Fibroblast of upper back skin (primary cell): ENCODE measurements at regions not wholly inside any gene's neighbourhood (a gene's known extent, or its start where the extent isn't known, plus 50 kb on each side); places are given as distances from the start of the nearest gene placed in this dataset.
"Not testable (repeated sequence)": the region's sequence is repeated elsewhere in the genome, so short reads cannot be mapped to it uniquely, and the experiment has no call there.

Experiments used
- DNase-seq: peaks from one replicate; pipeline ENCODE4 v3.0.0-alpha.2; 2013

- not testable (repeated sequence) for DNase-seq
Measured at GRCh38 chr7:49100908-49101740, 176.8 kb downstream of the CDC14C start.

- no peak for DNase-seq
Measured at GRCh38 chr7:49102411-49102810, 178.1 kb downstream of the CDC14C start.

DNA sequence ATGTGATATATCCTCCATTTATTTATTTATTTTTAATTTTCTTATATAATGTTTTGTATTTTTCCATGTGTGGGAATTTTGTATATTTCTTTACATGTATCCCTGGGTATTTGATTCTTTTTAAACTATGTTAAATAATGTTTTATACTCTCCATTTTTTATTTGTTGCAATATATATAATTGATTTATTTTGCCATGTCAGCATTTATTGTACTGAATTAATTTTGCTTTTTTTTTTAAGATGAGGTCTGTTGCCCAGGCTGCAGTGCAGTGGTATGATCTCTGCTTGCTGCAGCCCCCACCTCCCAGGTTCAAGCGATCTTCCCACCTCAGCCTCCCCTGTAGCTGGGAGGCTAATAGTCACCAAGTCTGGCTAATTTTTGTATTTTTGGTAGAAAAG, 187.4 kb downstream of the CDC14C start:
- no peak for DNase-seq

DNA sequence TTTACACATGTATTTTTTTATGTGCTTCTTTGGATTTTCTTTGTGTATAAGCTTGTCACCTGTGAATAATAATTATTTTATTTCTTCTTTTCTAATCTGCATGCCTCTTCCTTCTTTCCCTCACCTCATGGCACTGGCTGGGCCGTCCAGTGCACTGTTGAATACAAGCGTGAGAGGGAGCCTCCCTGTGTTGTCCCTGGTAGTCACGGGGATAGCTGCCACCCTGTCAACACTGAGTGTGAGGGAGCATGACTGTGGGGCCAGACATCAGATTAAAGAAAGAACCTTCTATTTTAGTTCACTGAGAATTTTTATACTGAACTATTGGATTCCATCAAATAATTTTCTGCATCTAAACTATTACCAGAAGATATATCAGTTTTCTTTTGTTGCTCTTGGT, 187.9 kb downstream of the CDC14C start:
- no peak for DNase-seq

DNA sequence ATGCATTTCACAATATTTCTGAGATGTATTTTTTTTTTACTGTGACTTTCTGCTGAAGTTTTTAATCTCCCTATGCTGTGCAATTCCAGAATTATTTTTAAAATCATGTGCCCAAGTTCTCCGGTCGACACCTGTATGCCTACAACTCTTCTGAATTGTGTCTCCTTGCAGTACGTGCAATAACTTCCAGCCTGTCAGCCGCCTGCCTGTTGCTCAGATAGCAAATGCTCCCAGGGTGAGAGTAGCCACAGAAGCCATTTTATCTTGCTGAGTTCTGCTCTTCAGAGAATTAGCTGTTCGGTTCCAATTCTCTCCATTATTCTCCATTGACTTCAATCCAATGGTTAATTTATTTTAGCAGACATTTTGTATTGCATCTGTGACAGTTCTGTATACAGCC, 188.3 kb downstream of the CDC14C start:
- DNase-seq: no peak

DNA sequence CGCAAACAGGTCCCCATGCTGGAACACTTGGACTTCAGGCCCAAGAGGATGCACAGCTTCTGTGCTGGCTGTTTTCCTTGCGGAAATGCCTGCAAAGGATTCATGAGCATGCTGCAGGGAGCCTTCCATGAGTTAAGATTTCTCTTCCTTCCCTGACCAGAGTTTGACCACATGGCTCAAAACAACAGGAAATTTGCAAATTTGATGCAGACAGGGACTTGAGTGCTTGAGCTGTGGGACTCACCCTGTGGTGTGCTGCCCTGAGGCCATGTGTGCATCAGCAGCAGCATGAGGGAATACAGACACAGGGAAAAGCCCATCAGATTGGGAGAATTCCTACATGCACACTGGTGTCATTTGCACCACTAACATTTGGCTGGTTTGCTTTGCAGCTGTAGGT, 195.4 kb downstream of the CDC14C start:
- DNase-seq: no peak

- DNase-seq: no peak
Measured at GRCh38 chr7:49125246-49125645, 200.9 kb downstream of the CDC14C start.

GRCh38 chr7:49127359-49127913, 203.1 kb downstream of the CDC14C start:
- no peak for DNase-seq

DNA sequence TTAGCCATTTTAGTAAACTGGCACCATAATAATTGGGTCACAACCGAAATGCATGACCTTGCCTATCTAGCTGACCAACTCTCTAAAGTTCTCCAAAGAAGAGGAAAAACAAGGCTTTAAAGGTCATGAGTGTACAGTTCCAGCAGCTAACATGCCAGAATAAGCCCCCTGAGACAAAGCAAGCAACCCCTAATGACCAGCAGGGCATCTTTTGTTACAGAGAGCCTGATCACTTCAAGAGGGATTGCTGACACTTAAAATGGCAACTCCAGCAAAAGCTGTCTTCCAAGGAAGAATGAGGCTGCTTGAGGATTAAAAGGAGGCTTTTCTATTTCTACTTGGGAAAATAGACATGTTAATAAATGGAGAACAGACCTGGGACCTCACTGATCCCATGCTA, 213.6 kb downstream of the CDC14C start:
- no peak for DNase-seq

DNA sequence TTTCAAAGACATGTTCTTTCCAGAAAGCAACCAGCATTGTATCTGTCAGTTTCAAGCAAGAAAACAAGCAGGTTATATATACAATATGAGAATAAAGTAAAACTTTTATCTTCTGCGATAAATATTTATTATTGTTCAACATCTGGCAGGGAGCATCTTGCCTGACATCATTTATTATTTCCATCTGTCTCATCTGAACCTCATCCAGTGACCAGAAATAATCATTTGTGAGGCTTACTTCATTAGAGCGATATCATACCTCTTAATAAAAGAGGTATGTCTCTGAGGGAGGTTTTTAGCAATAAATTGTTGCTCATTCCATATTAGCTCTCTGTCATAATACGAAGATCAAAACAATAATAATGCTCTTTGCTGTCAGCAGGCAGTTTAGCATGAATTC, 226.1 kb downstream of the CDC14C start:
- DNase-seq: no peak

- no peak for DNase-seq
Measured at GRCh38 chr7:49151146-49151545, 226.8 kb downstream of the CDC14C start.

- no peak for DNase-seq
Measured at GRCh38 chr7:49158321-49158720, 234.0 kb downstream of the CDC14C start.

DNA sequence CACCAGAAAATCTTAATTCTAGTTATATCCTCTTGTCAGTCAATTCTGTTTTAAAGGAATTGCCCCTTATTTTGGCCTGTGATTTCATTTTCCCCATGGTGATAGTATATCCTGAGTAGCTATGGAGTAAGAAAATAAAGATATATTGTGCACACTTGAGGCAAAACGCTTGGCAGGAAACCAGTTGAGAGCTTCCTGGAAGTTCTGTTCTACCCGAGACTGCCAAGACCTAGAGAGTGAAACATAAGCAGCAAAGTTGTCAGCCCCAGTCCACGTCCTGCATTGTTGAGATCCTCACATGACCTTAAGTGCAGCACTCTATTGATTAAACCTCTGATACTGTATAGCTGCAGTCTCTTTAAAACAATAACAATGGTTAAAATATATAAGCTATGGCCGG, 235.2 kb downstream of the CDC14C start:
- no peak for DNase-seq

GRCh38 chr7:49166441-49166840, 242.1 kb downstream of the CDC14C start:
- DNase-seq: no peak

DNA sequence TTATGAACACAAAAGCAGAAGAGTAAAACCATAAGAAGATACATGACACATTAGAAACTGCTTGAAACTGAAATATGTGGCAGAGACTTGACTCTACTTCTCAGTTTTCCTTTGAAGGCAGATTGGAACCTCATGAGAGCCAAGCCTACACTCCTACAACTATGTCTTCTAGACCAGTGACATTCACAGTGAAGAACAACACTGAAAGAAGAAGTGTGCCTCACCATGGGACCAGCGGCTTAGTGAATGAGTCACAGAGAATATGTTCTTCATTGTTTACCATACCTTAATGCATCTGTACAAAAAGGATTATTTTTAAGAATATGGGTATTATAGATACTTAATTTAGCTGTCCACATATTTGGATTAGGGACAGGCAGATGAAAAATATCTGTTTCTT, 248.3 kb downstream of the CDC14C start:
- DNase-seq: no peak

DNA sequence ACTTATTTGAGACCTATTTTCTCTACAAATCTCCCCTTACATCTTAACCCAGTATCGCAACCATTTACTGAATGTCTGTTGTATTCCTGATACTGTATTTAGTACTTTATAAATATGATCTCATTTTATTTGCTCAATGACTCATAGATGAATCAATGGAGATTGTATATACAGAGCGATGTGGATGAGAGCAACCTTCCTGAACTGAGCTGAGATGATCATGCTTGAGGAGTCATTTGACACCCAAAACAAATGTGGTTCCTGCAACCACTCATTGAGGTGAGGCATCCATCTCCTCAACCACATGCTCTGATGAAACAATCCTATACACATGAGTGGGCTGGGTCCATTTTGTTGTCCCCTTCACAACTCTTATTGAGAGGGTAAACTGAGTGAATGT, 250.0 kb downstream of the CDC14C start:
- no peak for DNase-seq

- no peak for DNase-seq
Measured at GRCh38 chr7:49187543-49188268, 263.4 kb downstream of the CDC14C start.

- DNase-seq: no peak
Measured at GRCh38 chr7:49228426-49229098, 304.2 kb downstream of the CDC14C start.

DNA sequence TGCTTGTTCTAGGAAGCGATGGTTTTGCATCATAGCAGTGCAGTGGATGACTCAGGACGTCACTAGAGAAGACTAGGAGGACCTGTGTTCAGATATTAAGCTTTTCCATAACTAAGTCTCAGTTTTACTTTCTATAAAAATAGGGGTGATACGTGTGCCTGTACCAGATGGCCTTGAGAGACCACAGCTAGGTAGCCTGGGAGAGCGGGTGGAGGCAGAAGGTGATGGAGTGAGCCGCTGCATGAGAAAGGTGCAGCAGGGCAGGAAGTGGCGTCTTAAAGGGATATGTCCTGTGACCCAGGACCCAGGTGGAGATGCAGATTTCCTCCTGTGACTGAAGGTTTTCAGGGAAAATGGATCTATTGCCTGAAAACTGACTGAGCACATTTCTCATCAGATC, 304.9 kb downstream of the CDC14C start:
- no peak for DNase-seq

- no peak for DNase-seq
Measured at GRCh38 chr7:49243521-49243920, 319.2 kb downstream of the CDC14C start.

DNA sequence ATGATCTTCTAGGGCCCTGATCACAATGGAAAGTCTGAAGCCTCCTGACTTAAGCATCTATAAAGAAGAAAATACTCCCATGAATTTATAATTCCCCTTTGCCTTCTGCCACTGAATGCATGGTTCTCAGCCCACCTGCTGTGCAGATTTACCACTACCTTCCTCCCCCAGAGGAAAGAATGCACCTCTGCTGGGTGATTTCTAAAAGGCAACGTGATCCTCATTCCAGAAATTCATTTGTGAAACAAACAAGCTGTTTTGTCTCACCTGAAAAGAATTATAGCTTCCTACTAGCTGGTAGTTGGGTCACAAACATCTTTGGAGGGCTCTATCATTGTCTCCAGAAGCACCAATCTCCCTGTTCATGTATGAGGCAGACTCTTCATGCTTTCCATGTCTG, 320.2 kb downstream of the CDC14C start:
- DNase-seq: no peak

DNA sequence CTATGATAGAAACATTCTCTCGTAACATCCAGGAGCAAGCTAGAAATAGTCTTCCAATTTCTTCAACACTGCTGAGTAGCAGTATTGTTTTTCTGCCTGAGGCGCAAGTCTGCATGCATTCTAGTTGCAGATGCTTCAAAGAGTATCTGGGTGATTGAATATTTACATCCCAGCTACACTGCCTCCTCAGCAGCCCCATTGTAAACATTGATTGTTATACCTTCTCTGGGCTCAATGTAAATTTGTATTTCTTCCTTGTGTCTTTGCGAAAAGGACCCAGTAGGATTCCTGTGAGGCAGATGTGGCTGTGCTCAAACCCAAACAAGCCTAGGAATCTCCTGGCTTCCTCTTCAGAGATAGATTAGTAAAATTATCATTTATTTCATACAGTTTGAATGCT, 320.7 kb downstream of the CDC14C start:
- DNase-seq: no peak

GRCh38 chr7:49247759-49248158, 323.4 kb downstream of the CDC14C start:
- no peak for DNase-seq

- DNase-seq: no peak
Measured at GRCh38 chr7:49255054-49255453, 330.7 kb downstream of the CDC14C start.
